ENCODE measurements at regions not wholly inside any gene's neighbourhood (a gene's known extent, or its start where the extent isn't known, plus 50 kb on each side); places are given as distances from the start of the nearest gene placed in this dataset.

GRCh38 chr18:73787316-73787715 lies 360.3 kb downstream of the FBXO15 start:
- no peak for ATAC-seq
- TF ChIP-seq CSDC2 (CRISPR knock-in tag; IDR thresholded peaks at IDR 0.05) (no peak), ZNF565 (CRISPR knock-in tag; conservative IDR thresholded peaks at IDR 0.05; ENCODE audit: low read depth) (no peak), SNAI2 (CRISPR knock-in tag; IDR thresholded peaks at IDR 0.05) (no peak), OSR1 (CRISPR knock-in tag; IDR thresholded peaks at IDR 0.05) (no peak)

GRCh38 chr18:73785300-73785699 lies 362.3 kb downstream of the FBXO15 start:
- no peak for TF ChIP-seq ZC3H10 (CRISPR knock-in tag; IDR thresholded peaks at IDR 0.05)
- ATAC-seq, result no peak

GRCh38 chr18:73784853-73785252 lies 362.8 kb downstream of the FBXO15 start:
- TF ChIP-seq TSHZ2 (CRISPR knock-in tag; IDR thresholded peaks at IDR 0.05) (no peak), OSR1 (CRISPR knock-in tag; IDR thresholded peaks at IDR 0.05) (no peak), BACH2 (CRISPR knock-in tag; IDR thresholded peaks at IDR 0.05; ENCODE audit: borderline replicate concordance) (no peak), TOX (CRISPR knock-in tag; IDR thresholded peaks at IDR 0.05; ENCODE audit: borderline replicate concordance) (no peak), ZNF70 (CRISPR knock-in tag; IDR thresholded peaks at IDR 0.05) (no peak), SNAI2 (CRISPR knock-in tag; IDR thresholded peaks at IDR 0.05) (no peak), ARNTL (CRISPR knock-in tag; IDR thresholded peaks at IDR 0.05; ENCODE audit: borderline replicate concordance, low read depth) (no peak), PATZ1 (CRISPR knock-in tag; IDR thresholded peaks at IDR 0.05; ENCODE audit: borderline replicate concordance) (no peak), POU6F1 (CRISPR knock-in tag; IDR thresholded peaks at IDR 0.05; ENCODE audit: borderline replicate concordance, low read depth) (no peak), CSRNP3 (CRISPR knock-in tag; IDR thresholded peaks at IDR 0.05) (no peak), PPARA (CRISPR knock-in tag; IDR thresholded peaks at IDR 0.05; ENCODE audit: borderline replicate concordance) (no peak), CREB5 (CRISPR knock-in tag; IDR thresholded peaks at IDR 0.05; ENCODE audit: low read depth) (no peak), ZNF8 (CRISPR knock-in tag; IDR thresholded peaks at IDR 0.05) (no peak), ZFP3 (CRISPR knock-in tag; IDR thresholded peaks at IDR 0.05) (no peak), RARB (CRISPR knock-in tag; IDR thresholded peaks at IDR 0.05) (no peak), GLIS3 (CRISPR knock-in tag; IDR thresholded peaks at IDR 0.05) (no peak), CSDC2 (CRISPR knock-in tag; IDR thresholded peaks at IDR 0.05) (no peak), ISL1 (CRISPR knock-in tag; IDR thresholded peaks at IDR 0.05) (no peak), ZNF565 (CRISPR knock-in tag; conservative IDR thresholded peaks at IDR 0.05; ENCODE audit: low read depth) (no peak), ESRRG (CRISPR knock-in tag; IDR thresholded peaks at IDR 0.05) (no peak)
- ATAC-seq, result no peak

GRCh38 chr18:73782405-73782804 lies 365.2 kb downstream of the FBXO15 start:
- no peak for ATAC-seq
- no peak for TF ChIP-seq ISL1 (CRISPR knock-in tag; IDR thresholded peaks at IDR 0.05)
- TF ChIP-seq BACH2 (CRISPR knock-in tag; IDR thresholded peaks at IDR 0.05; ENCODE audit: borderline replicate concordance), result no peak
- TF ChIP-seq ZNF565 (CRISPR knock-in tag; conservative IDR thresholded peaks at IDR 0.05; ENCODE audit: low read depth), result no peak
- no peak for TF ChIP-seq CREB5 (CRISPR knock-in tag; IDR thresholded peaks at IDR 0.05; ENCODE audit: low read depth)
- no peak for TF ChIP-seq SNAI2 (CRISPR knock-in tag; IDR thresholded peaks at IDR 0.05)
- TF ChIP-seq ZFP30 (CRISPR knock-in tag; IDR thresholded peaks at IDR 0.05), result no peak
- no peak for TF ChIP-seq ZNF70 (CRISPR knock-in tag; IDR thresholded peaks at IDR 0.05)
- no peak for TF ChIP-seq ZFP3 (CRISPR knock-in tag; IDR thresholded peaks at IDR 0.05)
- TF ChIP-seq POU6F1 (CRISPR knock-in tag; IDR thresholded peaks at IDR 0.05; ENCODE audit: borderline replicate concordance, low read depth), result no peak
